DMS153 (cell line): ENCODE measurements at regions not wholly inside any gene's neighbourhood (a gene's known extent, or its start where the extent isn't known, plus 50 kb on each side); places are given as distances from the start of the nearest gene placed in this dataset.

ENCODE experiments used
- DNase-seq: peaks from one replicate; lab custom pipeline; 2025; lab: John Stamatoyannopoulos, UW

DNA sequence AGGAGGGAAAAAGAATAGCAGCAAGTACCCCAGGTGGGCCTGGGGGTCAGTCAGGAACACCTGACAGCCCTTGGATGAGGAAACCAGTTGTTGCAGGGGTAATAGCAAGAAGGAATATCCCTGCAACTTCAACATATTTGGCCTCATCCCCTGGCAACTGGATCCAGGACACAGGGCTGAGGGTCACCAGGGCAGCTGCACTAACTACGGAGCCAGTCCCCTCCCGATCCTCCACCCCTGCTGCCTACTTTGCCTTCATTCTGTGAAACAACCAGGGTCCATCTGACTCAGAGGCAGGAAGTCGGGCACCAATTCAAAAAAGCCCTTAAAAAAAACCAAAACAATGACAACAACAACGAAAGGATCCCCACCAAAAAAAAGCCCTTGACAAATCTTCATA is 52.9 kb downstream of the FRMPD3 start:
- DNase-seq, result no peak

DNA sequence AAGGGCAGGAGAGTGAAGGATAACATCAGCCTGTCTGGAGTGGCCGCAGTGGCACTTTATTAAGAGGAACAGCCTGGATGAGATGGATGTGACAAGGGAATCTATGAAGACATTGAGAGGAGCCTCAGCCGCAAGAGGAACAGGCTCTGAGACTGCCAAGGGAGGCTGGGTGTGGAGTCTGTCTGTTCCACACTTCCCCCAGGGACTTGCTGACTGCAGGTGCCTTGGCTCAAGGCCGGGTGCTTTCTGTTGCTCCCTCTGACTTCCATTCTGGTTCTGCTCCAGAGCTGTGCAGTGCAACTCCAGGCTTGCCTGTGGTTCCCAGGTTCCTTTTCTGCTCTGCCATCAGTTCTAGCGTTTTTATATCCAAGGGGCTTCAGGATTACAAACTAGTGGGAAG is 54.6 kb downstream of the FRMPD3 start:
- no peak for DNase-seq

DNA sequence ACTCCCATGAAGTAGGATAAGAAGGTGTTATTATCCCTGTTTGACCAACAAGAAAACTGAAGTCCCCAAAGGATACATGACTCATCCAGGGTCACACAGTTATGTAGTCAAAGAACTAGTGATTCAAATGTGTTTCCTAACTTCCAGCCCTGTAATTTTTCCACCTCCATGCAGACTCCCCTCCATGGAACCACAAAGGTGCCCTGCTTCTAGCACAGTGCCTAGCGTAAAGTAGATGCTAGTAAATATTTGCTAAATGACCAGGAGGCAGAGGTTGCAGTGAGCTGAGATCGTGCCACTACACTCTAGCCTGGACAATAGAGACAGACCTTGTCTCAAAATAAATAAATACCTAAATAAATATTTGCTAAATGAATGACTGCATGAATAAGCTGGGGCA is 55.8 kb downstream of the FRMPD3 start:
- DNase-seq, result no peak

DNA sequence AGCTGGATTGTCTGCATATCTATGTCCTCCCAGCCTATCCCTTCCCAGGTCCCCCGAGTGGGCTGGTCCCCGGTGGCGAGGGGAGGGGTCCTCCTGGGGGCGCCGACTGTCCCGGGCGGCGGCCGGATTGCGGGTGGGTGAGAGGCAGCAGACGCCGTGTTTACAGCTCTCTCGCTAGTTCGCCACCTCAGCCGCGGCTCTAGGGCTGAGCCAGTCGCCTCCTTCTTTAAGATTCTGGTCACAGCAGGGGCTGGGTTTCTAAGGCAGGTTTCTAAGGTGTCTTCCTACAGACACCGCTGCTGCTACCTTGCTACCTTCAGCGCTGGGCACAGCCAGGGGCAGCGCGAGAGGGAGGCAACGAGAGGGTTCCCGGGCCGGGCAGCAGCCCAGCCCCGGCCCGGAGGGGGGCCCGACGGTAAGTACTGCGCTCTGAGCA is 57.2 kb downstream of the FRMPD3 start:
- no peak for DNase-seq

DNA sequence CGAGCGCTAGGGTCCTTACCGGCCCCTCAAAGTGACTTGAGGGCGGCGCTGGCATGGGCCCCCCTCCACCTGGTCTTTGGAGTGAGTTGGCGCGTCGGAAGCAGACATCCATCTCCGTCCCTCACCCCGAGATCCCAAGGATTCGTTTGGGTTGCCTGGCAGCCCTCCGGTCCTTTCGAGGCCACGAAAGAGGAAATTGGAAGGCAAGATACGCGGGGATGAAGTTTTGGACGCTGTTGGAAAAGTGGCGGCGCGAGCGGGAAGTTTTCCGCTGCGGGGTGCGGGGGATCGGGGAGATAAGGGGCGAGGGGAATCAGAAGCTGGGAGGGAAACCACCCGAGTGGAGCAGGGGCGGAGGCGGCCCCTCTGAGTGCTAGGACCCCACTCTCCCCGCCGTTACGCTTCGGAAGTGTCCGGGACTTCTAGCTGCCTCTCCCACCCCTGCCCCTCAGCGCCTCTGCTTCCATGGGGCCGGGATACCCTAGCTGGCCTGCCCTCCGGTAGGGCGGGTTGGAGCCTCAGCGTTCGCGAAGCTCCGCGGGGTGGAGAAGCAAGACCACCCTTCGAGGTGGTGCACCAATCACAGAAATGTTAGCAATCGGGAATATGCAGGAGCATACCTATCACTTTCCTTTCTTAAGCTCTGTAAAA is 57.8 kb downstream of the FRMPD3 start:
- no peak for DNase-seq

GRCh38 chrX:107507744-107508117 is 58.3 kb downstream of the FRMPD3 start:
- DNase-seq, result no peak

GRCh38 chrX:107508925-107509324 is 59.5 kb downstream of the FRMPD3 start:
- no peak for DNase-seq

DNA sequence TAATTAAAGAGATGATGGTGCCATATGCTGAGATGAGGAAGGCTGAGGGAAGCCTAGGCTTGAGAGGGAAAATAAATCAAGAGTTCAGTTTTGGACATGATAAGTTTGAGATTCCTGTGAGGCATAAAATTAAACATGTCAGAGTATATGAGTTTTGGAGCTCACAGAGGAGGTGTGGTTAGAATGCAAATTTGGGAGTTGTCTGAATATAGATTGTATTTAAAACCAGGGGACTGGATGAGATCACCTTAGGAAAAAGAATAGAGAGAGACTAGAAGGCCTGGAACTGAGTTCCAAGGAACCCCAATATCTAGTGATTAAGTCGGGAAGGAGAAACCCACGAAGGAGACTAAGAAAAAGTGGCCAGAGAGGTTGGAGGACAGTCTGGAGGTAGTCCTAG is 65.5 kb downstream of the FRMPD3 start:
- DNase-seq, result no peak

GRCh38 chrX:107521877-107522586 is 72.6 kb downstream of the FRMPD3 start:
- no peak for DNase-seq

GRCh38 chrX:107522901-107523300 is 73.4 kb downstream of the FRMPD3 start:
- DNase-seq, result no peak

DNA sequence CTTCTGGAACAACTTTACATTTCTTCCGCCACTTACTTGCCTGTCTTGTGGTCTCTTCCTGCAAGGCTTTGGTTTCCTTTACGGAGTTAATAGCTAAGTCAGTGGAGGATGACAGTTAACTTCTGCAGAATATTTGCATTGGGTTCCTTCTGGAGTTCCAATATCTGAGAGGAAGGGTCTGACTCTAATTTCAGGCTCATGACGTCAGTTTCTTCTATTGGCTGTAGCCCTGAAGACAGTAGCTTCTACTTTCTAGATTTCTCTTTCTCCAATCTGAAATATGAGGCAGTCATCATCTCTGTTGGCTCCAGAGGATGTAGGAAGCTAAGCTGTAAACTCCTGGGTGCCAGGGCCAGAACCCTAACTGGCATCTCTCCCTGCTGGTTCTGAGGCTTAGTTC is 76.7 kb downstream of the FRMPD3 start:
- DNase-seq, result no peak

DNA sequence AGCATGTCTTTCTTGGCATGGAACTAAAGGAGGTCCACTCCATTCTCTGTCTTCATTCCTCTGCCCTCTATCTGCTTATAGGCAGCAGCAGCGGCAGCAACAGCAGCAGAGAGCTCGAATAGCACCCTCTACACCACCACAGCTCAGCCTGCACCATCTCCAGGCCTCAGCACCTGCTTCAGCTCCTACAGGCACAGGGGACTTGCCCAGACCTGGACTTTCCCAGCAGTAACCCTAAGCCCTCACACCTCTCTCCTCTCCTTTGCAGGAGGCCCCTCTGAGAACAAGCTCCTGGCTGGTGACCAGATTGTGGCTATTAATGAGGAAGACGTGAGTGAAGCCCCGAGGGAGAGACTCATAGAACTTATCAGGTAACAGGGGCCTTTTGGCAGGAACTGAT is 80.7 kb downstream of the FRMPD3 start:
- no peak for DNase-seq

DNA sequence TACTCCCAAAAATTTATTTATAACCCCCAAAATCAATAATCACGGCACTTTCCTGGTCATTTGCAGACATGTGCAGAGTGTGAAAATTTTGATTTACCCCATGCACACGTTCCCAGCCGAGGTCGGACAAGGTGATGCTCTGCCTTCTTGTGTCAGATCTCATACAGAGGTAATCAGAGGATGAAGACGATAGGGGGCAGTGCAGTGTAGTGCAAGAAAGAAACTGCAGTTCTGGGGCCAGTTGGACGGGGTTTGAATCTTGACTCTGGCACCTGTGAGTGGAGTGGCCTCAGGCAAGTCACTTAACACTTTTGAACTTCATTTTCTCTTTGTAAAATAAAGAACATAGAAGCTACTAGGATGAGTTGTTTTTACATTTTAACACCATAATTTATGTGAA is 88.4 kb downstream of the FRMPD3 start:
- no peak for DNase-seq

GRCh38 chrX:107541244-107541643 is 87.1 kb upstream of the PRPS1 start:
- DNase-seq, result no peak

- no peak for DNase-seq
These were observed 86.3 kb upstream of the PRPS1 start for GRCh38 chrX:107542040-107542439.

GRCh38 chrX:107542500-107542899 is 85.8 kb upstream of the PRPS1 start:
- peak; percentile 2 for DNase-seq

DNA sequence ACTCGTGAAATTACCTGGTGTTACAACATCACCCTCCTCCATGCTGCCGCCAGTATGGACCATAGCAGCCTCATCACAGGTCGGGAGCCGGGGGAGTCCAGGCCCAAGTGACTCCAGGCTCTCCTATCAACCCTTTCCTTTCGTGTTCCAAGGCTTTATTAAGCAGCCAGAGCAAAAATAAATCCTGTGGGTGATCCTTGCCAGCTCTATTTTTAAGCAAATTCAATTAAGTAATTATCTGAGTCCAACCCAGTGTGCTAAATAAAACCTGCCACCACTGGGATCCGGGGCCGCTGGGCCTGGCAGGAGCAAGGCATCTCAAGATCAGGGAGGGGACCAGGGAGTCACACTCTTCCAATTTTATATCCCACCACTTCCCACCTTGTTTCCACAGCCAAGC is 80.7 kb upstream of the PRPS1 start:
- DNase-seq, result no peak

DNA sequence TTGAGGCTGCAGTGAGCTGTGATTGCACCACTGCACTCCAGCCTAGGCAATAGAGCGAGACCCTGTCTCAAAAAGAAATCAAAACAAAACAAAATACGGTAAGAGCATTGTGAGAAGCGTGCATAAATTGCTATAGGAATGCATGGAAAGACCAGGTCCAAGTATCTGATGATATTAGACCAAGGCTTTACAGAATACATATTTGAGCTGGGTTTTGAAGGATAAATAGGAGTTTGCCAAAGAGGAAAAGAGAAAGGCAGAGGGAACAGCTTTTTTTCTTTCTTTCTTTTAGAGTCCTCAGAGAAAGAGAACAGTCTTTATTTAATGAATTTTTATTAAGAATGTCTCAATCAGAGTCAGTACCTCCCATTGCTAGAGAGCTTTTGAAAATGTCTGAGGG is 79.5 kb upstream of the PRPS1 start:
- DNase-seq, result no peak

DNA sequence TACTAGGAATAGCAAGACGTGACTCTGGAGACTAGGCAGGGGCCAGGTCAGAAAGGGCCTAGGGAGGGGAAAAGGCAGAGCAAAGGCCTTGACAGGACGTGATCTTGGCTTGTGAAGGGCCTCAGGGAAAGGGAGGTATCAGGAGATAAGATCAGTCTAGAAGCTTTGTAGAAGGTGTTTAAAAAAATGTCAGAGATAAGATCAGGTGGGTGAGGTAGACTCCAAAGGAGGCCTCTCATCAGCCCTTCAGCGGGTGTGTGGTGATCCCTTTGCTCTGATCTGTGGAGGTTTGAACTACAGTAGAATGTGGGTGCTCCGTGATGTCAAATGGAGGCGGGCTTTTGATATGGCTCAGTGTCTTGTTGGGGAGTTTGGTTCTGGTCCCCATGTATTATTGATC is 78.8 kb upstream of the PRPS1 start:
- DNase-seq, result no peak

DNA sequence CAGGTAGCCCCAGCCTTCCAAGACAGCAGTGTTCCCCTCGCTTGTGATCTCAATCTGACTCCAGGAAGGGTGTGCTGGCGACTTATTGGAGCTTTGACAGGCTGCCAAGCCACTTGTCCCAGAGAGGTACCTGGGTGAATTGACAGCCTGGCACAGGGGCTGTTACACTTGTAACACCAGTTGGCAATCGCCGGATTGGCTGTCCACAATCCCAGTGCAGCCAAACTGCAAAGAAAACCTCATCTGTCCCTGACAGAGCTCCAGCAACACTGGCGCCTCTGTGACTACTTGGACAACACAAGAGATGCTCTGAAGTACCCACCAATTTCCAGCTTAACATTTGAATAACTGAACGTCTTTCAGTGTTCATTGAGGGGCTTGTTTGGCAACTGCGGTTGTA is 76.8 kb upstream of the PRPS1 start:
- no peak for DNase-seq

DNA sequence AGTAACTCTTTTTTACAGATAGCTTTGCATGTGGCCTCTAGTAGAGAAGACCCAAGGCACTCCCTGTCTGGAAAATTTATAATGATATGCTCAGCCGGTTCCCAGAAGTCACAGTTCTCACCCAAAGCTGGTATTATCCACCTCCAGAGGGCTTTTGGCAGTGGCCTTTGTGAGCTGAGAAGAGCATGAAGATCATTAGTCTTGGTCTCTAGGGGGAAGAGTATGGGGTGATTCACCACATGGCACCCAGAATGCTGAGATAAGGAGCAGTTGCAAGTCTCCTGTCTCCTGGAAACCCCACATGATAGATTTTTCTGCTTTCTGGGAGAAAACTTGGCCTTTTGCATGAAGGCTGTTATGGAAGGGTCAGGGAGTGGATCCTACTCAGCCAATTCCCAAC is 75.4 kb upstream of the PRPS1 start:
- DNase-seq, result no peak

DNA sequence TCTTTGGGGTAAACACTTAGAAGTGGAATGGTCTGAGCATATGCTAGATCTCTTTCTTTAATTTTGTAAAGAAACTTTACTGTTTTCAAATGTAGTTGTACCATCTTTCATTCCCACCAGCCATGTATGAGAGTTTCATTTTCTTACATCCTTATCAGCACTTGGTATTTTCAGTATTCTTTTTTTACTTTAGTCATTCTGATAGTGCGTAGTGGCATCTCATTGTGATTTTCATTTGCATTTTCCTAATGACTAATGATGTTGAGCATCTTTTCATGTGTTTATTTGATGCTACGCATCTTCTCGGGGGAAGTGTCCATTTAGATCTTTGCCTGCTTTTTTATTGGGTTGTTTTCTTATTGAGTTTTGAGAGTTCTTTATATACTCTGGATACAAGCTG is 71.3 kb upstream of the PRPS1 start:
- no peak for DNase-seq

GRCh38 chrX:107559506-107559905 is 68.8 kb upstream of the PRPS1 start:
- no peak for DNase-seq

DNA sequence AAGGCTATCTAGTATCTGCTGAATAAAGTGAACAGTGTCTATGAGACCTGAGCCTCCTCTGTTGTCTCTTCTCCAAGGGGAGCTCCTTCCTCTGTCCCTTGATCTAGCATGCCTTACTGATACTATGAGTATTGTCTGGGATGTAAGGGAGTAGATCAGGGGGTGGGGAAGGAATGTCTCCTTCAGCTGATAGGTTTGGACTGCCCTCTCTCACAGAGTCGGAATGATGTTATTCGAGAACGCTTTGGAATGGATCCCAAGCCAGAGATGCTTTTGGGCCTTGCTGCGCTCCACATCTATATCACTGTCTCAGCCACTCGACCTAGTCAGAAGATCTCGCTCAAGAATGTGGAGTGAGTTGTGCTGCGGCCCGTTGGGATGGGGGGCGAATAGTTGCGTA is 68.3 kb upstream of the PRPS1 start:
- DNase-seq, result no peak
